ENCODE measurements at regions not wholly inside any gene's neighbourhood (a gene's known extent, or its start where the extent isn't known, plus 50 kb on each side); places are given as distances from the start of the nearest gene placed in this dataset.

DNA sequence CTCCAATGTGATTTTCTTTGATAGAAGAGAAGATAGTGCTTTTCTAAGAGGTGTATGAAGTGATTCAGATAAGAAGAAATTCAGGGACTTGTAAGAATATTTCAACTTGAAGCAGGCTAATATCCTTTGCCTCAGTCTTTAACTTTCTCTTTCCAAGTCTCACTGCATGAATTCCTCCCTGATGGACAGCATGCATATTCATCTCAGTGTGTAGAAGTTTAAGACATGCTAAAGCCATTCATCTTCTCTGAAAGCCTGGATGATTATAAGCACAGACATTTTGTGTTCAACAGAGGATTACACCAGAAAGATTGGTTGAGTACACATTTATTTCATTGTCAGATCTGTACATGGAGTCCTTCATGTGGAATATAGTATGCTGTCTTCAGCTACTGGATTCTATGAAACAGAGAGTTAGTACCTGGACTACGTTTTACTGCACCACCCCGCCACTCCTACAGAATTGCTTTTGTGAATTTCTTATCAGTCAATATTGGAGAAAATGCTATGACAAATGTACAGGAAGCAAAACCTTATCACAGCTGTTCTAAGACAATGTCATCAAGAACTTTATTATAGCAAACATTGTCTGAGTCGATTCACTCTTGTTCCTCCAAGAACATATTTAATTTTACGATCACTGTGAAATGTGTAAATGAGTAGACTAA lies 1346.1 kb downstream of the OTOL1 start:
- Mint-ChIP-seq H3K4me1 (ENCODE audit: low read depth) (no peaks in the 10 kb centered on the region), H3K27ac (no peak overlapping the region), H3K4me3 (no peak overlapping the region), H3K36me3 (ENCODE audit: low read depth) (no peaks in the 10 kb centered on the region), H3K9me3 (peaks cover 5% of the 10 kb centered on the region), H3K27me3 (no peaks in the 10 kb centered on the region)
- no peak for DNase-seq
- CTCF ChIA-PET: no interaction called here
- intact Hi-C loops (cut with micrococcal nuclease): no loop called here
- POLR2A ChIA-PET: no interaction called here
- ATAC-seq: no peak
- TF ChIP-seq CTCF (IDR thresholded peaks at IDR 0.05): no peak

GRCh38 chr3:162845918-162846317 lies 1349.3 kb downstream of the OTOL1 start:
- no peaks in the 10 kb centered on the region for H3K36me3 Mint-ChIP-seq (ENCODE audit: low read depth)
- DNase-seq (no peak), ATAC-seq (no peak)
- CTCF ChIA-PET: no interaction called here
- H3K4me1 Mint-ChIP-seq (ENCODE audit: low read depth): no peaks in the 10 kb centered on the region
- H3K9me3 Mint-ChIP-seq: peaks cover 5% of the 10 kb centered on the region
- no peak overlapping the region for H3K27ac Mint-ChIP-seq
- no peak overlapping the region for H3K4me3 Mint-ChIP-seq
- intact Hi-C loops (cut with micrococcal nuclease): no loop called here
- no peaks in the 10 kb centered on the region for H3K27me3 Mint-ChIP-seq
- POLR2A ChIA-PET: no interaction called here
- no peak for TF ChIP-seq CTCF (IDR thresholded peaks at IDR 0.05)

DNA sequence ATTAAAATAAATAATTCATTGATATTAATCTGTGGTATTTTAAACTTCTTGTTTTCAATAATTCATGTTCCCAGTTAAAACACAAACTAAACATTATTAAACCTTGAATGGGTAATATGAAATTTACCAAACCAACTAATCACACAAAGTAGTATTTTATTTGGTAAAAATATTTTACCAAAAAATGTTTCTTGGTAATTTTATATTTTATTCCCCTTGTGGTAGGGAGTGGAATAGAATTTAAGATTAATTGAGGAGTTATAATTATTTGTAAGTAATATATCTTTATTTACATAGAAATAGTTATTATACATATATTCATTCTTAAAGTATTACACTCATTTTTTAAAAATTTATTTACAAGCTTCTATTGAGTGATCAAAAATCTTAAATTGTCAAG lies 1350.9 kb downstream of the OTOL1 start:
- intact Hi-C loops (cut with micrococcal nuclease): no loop called here
- CTCF ChIA-PET: no interaction called here
- Mint-ChIP-seq H3K9me3 (peaks cover 5% of the 10 kb centered on the region), H3K4me3 (no peak overlapping the region), H3K4me1 (ENCODE audit: low read depth) (no peaks in the 10 kb centered on the region), H3K36me3 (ENCODE audit: low read depth) (no peaks in the 10 kb centered on the region), H3K27me3 (no peaks in the 10 kb centered on the region), H3K27ac (no peak overlapping the region)
- no peak for TF ChIP-seq CTCF (IDR thresholded peaks at IDR 0.05)
- POLR2A ChIA-PET: no interaction called here
- no peak for ATAC-seq
- DNase-seq: no peak

DNA sequence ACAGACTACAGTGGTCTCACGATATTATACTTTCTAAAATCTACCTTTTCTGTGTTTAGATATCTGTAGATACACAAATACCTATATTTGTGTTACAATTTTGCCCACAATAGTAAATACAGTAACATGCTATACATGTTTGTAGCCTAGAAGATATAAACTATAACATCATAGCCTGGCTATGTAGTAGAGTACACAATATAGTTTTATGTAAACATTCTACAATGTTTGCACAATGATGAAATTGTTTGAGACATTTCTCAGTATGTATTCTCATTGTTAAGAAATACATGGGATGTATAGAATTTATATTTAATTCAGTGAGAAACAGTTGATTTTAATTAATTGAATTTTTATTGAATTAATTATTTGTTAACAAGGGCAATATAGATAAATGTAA lies 1367.0 kb downstream of the OTOL1 start:
- POLR2A ChIA-PET: no interaction called here
- Mint-ChIP-seq H3K36me3 (ENCODE audit: low read depth) (no peaks in the 10 kb centered on the region), H3K9me3 (no peaks in the 10 kb centered on the region), H3K4me3 (no peak overlapping the region), H3K27me3 (no peaks in the 10 kb centered on the region), H3K27ac (no peak overlapping the region), H3K4me1 (ENCODE audit: low read depth) (no peaks in the 10 kb centered on the region)
- no peak for DNase-seq
- CTCF ChIA-PET: no interaction called here
- TF ChIP-seq CTCF (IDR thresholded peaks at IDR 0.05): no peak
- intact Hi-C loops (cut with micrococcal nuclease): no loop called here
- no peak for ATAC-seq

- no peak for DNase-seq
- TF ChIP-seq CTCF (IDR thresholded peaks at IDR 0.05): no peak
- Mint-ChIP-seq H3K36me3 (ENCODE audit: low read depth) (no peaks in the 10 kb centered on the region), H3K4me3 (no peak overlapping the region), H3K27me3 (no peaks in the 10 kb centered on the region), H3K4me1 (ENCODE audit: low read depth) (no peaks in the 10 kb centered on the region), H3K9me3 (no peaks in the 10 kb centered on the region), H3K27ac (no peak overlapping the region)
- intact Hi-C loops (cut with micrococcal nuclease): no loop called here
- no peak for ATAC-seq
- POLR2A ChIA-PET: no interaction called here
- CTCF ChIA-PET: interaction anchor here (0.6 kb wide), 1 partner anchor 159 kb away, joined by 3 read pairs; no protein-coding TSS in a partner anchor
These were observed 1368.9 kb downstream of the OTOL1 start for GRCh38 chr3:162865466-162865865.
